HPDE6-E6E7 (cell line): ENCODE measurements at regions not wholly inside any gene's neighbourhood (a gene's known extent, or its start where the extent isn't known, plus 50 kb on each side); places are given as distances from the start of the nearest gene placed in this dataset.
"Not testable (repeated sequence)": the region's sequence is repeated elsewhere in the genome, so short reads cannot be mapped to it uniquely, and the experiment has no call there.

ENCODE experiments used
- DNase-seq: peaks from one replicate; pipeline ENCODE4 v3.0.0; 2011; ENCODE audit warnings: missing footprints; ENCODE audit errors: extremely low spot score

DNA sequence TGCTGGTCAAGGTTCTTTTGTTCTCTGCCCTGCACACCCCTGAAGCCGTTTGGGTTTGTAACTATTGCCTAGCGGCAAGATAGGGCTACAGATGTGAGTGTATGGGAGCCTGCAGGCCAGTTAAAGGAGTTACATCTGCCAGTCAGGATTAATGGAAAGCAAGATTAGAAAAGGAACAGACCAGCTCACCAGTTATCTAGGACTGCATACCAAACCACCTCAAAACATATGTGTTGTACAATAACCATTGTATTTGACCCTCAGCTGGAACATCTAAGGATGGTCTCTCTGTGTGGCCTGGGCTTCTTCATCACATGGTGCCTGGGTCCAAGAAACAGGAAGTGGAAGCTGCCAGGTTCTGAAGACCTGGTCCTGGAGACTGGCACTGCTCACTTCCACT is 52.5 kb upstream of the FBXO28 start:
- DNase-seq: no peak

DNA sequence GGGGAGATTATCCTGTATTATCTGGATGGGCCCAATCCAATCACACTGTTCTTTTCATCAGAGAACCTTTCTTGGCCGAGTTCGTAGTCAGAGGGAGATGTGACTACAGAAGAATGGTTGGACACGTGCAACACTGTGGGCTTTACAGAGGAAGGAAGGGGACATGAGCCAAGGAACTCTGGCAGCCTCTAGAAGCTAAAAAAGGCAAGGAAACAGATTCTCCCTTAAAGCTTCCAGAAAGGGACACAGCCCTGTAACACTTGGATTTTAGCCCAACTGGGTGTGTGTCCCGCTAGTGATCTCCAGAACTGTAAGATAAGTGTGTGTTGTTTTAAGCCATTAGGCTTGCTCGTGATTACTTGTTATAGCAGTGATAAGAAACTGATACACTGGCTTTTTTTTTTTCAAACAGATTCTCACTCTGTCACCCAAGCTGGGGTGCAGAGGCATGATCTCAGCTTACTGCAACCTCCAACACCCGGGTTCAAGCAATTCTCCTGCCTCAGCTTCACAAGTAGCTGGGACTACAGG is 53.9 kb upstream of the FBXO28 start:
- no peak for DNase-seq

DNA sequence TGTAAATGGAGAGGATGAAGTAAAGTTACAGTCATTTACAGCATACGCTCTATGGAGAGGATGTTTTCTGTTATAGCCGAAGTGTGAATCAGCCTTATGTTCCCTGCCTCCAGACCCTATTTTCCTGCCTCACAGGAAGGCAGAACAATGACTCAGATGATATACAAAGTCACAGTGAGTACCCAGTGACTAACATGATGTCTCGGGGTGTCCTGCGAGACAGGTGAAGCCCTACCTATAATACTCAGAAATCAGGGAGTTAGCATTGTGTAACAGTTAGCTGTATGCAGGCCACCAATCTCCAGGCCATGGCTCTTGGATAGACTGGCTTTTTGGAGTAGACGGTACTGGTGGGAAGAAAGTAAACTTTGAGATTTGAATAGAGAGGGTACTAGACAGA is 55.6 kb upstream of the FBXO28 start:
- peak; percentile 85 for DNase-seq

DNA sequence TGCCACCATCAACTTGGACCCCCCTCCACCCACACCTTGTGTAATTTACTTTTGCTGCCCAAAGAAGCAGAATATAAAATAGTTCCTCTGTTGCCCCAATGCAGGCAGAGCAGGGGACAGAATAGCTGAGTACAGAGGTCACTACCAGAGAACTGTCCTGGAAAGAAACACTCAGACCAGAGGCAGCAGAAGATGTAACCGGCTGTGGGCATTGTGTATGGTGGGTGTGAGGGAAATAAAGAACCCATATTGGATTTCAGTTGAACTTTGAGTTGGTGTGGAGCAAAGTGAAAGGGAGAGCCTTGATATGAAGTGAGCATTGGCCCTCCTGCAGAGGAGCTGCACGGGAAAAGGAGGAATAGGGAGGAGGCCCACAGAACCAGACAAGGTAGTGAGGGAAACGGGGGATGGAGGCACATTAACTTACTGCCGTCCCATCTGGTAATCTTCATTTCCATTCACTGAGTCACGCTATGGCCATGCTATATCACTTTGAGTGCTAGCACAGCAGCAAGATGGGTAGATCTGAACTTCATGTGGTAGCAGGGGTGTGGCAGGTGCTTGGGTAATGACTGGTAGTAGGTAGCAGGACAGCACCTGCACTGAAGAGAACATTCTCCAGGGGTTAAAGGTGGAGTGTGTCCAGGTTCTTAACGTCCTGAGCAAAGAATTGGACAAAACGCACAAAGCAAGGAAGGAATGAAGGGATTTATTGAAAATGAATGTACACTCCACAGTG is 56.3 kb upstream of the FBXO28 start:
- DNase-seq: peak; percentile 29

DNA sequence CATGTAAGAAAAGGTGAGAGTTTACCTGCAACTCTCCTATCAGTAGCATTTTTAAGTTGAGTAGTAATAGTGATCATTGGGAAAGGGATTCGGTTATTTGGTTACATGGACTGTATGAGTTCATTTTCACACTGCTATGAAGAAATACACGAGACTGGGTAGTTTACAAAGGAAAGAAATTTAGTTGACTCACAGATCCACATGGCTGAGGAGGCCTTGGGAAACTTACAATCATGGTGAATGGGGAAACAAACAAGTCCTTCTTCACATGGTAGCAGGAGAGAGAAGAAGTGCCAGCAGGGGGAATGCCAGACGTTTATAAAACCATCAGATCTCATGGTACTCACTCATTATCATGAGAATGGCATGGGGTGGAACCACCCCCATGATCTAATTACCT is 59.3 kb upstream of the FBXO28 start:
- no peak for DNase-seq

DNA sequence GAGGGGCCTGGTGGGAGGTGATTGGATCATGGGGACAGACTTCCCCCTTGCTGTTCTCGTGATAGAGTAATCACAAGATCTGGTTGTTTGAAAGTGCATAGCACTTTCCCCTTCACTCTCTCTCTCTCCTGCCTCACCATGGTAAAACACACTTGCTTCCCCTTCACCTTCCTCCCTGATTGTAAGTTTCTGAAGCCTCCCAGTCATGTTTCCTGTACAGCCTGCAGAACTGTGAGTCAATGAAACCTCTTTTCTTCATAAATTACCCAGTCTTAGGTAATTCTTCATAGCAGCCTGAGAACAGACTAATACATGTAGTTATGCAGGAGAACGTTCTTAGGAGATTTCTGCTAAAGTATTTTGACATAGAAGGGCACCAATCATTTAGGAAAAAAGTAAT is 59.9 kb upstream of the FBXO28 start:
- DNase-seq: no peak

DNA sequence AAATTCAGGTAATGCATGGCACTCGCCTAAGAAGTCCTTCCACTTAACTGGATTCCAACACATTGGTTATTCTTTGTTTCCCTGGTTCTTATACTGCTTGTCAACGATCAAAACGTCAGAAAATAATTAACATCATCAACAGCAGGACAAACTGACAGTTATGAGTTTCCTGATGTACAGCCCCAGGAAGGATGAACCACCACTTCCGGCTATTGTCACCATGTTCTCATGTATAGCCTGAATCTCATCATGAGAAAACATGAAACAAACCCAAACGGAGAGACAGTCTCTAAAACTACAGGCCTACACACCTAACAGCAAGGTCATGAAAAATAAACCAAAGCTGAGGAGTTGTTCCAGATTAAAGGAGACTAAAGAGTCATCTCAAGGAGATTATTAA is 60.5 kb upstream of the FBXO28 start:
- no peak for DNase-seq

DNA sequence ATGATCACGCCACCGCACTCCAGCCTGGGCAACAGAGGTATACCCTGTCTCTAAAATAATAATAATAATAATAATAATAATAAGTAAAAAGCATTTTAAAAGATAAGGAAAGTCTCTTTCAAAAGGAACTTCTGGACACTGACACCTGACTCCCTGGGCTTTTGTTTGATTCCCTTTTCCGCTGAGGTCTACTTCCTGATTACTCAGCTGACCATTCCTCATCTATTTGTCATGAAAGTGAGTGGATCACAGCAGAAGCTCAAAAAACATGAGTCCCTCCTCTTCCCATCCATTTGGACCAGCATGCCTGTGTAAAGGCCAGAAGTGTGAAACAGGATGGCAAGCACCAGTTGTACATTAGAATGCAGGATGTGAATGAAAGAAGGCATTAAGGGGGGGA is 61.1 kb upstream of the FBXO28 start:
- DNase-seq: peak; percentile 78

DNA sequence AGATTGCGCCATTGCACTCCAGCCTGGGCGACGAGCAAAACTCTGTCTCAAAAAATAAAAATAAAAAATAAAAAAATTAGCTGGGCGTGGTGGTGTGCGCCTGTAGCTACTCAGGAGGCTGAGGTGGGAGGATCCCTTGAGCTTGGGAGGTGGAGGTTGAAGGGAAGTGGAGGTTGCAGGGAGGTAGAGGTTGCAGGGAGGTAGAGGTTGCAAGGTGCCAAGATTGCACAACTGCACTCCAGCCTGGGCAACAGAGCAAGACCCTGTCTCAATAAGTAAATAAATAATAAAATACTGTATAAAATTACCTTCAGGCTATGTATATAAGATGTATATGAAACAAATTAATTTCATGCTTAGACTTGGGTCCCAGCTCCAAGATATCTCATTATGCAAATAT is 62.1 kb upstream of the FBXO28 start:
- DNase-seq: not testable (repeated sequence)

DNA sequence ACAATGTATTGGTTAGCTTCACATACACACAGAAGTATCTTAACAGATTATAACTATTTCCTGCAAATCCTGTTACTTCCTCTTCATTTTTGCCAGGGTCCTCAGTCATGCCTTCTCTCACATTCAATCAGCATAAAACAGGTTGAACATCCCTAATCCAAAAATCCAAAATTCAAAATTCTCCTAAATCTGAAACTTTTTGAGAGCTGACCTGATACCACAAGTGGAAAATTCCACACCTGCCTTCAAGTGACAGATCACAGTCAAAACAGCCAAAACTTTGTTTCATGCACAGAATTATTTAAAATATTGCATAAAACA is 62.9 kb upstream of the FBXO28 start:
- no peak for DNase-seq

DNA sequence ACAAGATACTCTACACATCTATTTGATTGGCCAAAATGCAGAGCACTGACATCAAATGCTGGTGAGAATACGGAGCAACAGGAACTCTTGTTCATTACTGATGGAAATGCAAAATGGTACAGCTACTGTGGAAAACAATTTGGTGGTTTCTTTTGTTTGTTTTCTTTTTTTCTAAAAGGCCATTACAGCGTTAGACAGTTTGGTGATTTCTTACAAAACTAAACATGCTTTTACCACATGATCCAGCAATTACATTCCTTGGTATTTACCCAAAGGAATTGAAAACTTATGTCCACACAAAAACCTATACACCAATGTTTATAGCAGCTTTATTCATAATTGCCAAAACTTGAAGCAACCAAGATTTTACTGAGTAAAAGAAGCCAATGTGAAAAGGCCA is 66.4 kb upstream of the FBXO28 start:
- no peak for DNase-seq

DNA sequence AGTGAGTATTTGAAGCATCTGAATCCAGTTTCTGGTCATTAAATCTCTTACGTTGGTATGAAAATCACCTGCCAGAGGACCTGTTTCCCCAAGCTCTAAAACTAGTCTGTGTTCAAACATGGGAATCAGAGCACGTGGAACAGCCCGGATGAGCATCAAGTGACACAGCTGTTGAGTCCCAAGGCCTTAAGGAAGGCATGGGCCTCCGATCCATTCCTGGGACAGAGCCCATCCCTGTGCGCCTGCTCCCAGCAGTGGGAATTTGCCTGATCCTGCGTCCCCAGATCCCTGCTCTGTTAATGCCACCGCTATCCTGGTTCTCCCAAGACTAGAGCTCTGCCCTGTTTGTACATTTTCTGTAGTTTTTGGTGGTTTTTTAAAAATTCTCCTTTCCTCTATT is 68.4 kb upstream of the FBXO28 start:
- DNase-seq: no peak

DNA sequence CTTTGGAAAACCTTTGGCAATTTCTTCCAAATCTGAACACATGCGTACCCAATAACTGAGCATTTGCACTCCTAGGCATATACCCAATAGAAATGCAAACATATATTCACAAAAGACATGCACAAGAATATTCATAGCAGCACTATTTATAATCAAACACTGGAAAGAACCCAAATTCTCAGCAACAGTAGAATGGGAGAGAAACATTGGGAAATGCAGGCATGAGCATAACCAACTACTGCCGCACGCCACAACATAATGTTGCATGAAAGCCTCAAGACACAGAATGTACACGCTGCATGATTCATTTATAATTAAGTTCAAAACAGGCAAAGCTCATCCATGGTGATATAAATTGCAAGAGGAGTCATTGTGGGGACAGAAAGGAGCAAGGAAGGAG is 69.5 kb upstream of the FBXO28 start:
- DNase-seq: no peak

DNA sequence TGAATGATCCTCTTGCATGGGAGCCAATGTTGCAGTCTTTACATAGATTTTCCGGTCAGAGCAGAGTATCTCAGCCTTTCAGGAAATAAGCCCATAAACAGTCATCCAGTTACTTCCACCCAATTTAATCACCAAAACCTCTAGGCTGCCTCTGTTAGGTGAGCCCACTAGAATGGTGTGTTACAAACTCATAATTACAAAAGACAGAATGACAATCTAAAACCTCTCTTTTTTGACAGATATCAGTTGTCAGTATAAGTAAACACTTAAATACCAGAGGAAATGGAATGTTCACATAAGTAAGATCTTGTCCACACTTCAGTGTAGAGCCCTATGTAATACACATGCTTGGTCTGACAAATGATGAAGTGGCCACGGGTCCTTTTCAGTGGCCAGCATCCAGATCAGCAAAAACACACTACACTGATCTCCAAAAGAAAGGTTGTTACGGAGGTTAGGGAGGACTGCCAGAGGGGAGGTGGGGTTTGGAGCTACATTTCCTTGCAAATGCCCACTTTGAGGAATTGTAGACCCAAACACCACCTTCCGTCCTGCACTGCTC is 71.3 kb upstream of the FBXO28 start:
- no peak for DNase-seq

DNA sequence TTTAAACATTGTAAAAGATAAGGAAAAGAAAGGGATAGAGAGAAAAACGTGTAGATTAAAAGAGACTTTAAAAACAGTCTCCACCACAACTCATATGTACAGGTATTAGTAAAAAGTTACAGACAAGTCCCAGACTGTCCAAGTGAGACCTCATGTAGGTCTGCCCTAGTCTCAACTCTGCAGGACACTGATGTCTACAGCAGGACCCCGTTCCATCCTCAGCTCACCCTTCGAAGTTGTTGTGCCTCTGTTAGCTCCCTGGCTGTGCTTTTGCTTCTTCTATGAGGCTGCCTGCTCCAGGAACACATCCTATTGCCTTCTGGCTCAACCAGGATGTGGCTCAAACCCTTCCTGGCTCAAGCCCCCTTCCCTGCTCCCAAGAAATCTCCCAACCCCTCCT is 72.9 kb upstream of the FBXO28 start:
- no peak for DNase-seq

DNA sequence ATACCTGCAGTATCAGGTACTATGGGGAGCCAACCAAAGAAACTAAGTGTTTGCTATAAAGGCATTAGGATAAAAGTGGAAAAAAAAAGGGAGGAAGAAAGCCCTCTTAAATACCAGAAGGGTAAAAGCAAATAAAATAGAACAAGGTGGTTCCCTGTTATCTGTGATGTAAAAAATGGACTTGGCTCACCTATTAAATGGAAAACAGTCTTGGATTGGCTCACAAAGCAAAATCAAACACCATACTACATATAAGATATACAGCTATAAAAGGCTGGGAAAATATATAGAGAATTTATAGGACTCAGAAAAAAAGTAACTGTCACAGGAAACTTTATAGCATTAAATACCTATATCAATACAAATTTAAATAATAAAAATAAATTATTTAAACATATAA is 73.5 kb upstream of the FBXO28 start:
- not testable (repeated sequence) for DNase-seq

DNA sequence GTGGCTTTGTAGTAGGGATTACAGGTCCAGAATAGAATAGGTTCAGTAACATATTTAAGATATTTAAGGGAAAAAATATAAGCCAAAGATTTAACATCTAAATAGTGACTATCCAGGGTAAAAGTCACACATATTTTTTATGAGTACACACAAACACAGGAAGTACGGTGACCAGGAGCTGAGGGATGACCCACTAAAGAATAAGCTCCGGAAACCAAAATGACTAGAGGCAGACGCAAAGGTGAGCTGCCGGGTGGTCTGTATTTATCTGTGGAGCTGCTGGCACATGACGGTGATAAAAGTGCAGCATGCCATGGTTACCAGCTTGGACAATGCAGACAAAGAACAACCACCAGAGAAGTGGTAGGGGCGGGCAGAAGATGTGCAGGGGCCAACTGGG is 73.9 kb upstream of the FBXO28 start:
- not testable (repeated sequence) for DNase-seq

DNA sequence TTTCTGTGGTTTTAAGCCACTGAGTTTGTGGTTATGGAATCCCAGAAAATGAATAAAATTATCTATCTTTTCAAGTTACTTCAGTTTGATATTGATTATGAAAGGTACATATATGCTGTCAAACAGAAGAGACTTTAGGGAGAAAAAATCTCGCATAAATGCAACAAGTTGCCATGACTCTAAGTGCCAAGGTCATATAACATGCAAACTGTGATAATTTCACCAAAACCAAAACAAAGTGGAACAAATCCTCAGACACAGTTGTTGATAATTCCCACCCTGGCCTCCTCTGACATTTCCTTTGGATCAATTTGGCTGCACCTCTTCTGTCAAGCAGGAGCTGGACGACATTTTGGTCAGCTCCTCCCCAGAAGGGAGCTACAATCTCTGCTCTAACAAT is 75.1 kb upstream of the FBXO28 start:
- not testable (repeated sequence) for DNase-seq

DNA sequence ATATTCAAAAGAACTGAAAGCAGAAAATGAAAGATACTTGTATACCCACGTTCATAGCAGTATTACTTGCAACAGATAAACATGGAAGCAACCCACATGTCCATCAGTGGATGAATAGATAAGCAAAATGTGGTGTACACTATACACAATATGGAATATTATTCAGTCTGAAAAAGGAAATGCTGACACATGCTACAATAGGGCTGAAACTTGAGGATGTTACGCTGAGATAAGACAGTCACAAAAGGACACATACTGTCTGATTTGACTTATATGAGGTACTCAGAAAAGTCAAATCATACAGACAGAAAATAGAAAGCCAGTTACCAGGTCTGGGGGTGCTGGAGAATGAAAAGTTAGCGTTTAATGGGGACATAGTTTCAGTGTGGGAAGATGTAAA is 76.5 kb upstream of the FBXO28 start:
- not testable (repeated sequence) for DNase-seq

DNA sequence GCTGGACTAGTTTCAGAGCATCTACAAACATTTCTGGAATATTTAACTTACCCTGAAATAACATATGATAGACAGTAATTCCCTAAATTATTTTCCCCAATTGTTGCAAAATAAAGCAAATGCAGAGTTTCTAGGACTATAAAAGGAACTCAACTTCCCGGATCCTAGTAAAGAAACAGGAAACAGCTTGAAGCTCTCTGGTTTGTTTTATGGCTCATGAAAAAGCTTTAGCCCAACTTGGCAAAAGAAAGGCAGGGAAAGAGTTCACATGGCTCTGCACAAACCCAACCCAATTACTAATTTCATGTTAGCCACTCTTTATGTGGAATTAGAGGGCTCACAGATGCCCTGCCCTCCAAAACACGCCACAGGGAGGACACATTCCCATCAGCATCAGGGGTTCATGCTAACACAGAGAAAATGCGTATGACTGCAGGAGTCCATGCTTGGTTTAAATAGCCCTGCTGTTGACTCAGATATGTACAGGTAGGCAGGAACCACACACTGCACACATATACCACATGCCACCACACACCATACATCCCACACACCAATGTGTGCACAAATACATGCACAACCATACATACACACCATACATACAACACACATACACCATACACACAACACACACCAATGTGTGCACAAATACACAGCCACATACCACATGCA is 81.2 kb upstream of the FBXO28 start:
- not testable (repeated sequence) for DNase-seq

DNA sequence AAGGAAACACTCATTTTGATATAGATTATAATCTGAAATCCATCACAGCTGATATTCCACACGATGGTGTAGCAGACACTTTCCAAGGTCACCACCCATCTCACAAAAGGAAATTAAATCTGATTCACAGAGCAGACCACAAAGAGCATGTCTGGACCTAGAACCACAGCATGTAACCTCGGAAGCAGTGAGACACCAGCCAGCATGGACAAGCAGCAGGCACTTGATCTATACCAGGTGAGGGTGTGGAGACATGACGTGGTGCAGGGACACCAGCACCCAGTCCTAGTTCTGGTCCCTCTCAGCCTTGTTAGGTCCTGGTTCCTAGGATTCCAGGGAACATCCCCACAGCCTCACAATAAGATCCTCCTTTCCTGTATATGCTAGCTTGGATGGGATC is 81.9 kb upstream of the FBXO28 start:
- not testable (repeated sequence) for DNase-seq

DNA sequence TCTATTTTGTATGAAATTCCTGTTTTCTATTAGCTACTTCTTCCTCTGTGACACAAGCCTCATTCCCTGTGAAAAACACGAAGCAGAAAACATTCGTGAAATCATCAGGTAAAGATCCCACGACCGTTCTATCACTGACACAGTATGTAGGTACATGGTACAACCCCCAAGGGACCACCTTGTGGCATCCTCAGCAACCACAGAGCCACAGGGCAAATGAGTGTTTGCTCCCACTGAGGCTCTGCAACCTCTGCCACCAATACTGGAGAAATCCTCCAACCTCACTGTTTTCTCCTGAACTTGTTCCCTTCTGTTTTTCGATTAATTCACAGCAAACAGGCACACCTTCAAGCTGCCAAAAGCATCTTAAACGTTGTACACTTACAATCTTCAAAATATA is 83.7 kb upstream of the FBXO28 start:
- not testable (repeated sequence) for DNase-seq
